GM12878 (cell line): ENCODE measurements at regions not wholly inside any gene's neighbourhood (a gene's known extent, or its start where the extent isn't known, plus 50 kb on each side); places are given as distances from the start of the nearest gene placed in this dataset.

Experiments
- ATAC-seq: fragments of 200-7000 bp; cut with Tn5 transposase; 3 replicates; pipeline ENCODE4 v1.9.1; 2020; ENCODE audit warnings: mild to moderate bottlenecking, moderate library complexity
- BruUV-seq: library from RNA; stranded (reverse); fragments of 400-500 nt; replicated peaks from 2 replicates; lab custom pipeline; 2021; lab: Mats Ljungman, UMichigan
- CTCF ChIA-PET: fragments of 300-600 bp; sonication (Branson Sonifier 250); formaldehyde crosslinking; extraction: SDS; loops from one replicate; lab custom pipeline; 2021; ENCODE audit warnings: inconsistent platforms; lab: Yijun Ruan, JAX
- POLR2A ChIA-PET: fragments of 350-600 bp; formaldehyde crosslinking; extraction: SDS; loops from one replicate; lab custom pipeline; 2021; ENCODE audit warnings: inconsistent platforms; lab: Charles Lee
- RAD21 ChIA-PET: fragments of 300-600 bp; sonication (Branson Sonifier 250); formaldehyde crosslinking; loops from one replicate; lab custom pipeline; 2023; ENCODE audit warnings: antibody characterized with exemption; ENCODE audit not compliant: unreplicated experiment; lab: Charles Lee
- SMC1A ChIA-PET: fragments of 300-600 bp; sonication (Branson Sonifier 250); formaldehyde crosslinking; loops from one replicate; lab custom pipeline; 2023; ENCODE audit not compliant: unreplicated experiment, uncharacterized antibody; lab: Charles Lee
- DNase-seq: peaks from one replicate; pipeline ENCODE4 v3.0.0-alpha.2; 2011; ENCODE audit warnings: low read depth, low spot score
- FAIRE-seq: peaks from 3 replicates; lab custom pipeline; 2011; peaks lifted over from hg19 to GRCh38; lab: Jason Lieb, UNC
- H2AFZ ChIP-seq: 2 replicates; pipeline ENCODE4 v1.6.0; 2011; ENCODE audit warnings: low read depth, low read length, control low read depth; ENCODE audit not compliant: control insufficient read depth
- H3K27ac ChIP-seq: 2 replicates; pipeline ENCODE4 v1.5.1; 2011; ENCODE audit warnings: control low read depth; ENCODE audit not compliant: control insufficient read depth, insufficient read depth
- H3K27me3 ChIP-seq, 2 experiments: replicated peaks in 1 of 2; 2 replicates each; pipeline versions ENCODE4 v1.6.0 to v1.6.1; 2011; ENCODE audit warnings: low read length in 1 of 2; ENCODE audit not compliant: control insufficient read depth in 2 of 2, insufficient read depth in 2 of 2
- H3K36me3 ChIP-seq, 2 experiments: 2 replicates each; pipeline ENCODE4 v1.5.1; 2011; ENCODE audit warnings: low read length in 1 of 2; ENCODE audit not compliant: control insufficient read depth in 2 of 2, insufficient read depth in 2 of 2
- H3K4me1 ChIP-seq: 2 replicates; pipeline ENCODE4 v1.6.1; 2011; ENCODE audit warnings: mild to moderate bottlenecking, low read length, moderate library complexity, mixed read lengths; ENCODE audit not compliant: control insufficient read depth, insufficient read depth
- H3K4me2 ChIP-seq: 2 replicates; pipeline ENCODE4 v1.6.0; 2011; ENCODE audit warnings: control low read depth; ENCODE audit not compliant: control insufficient read depth, insufficient read depth
- H3K4me3 ChIP-seq: fragments of 200-600 bp; sonication (generic); 2 replicates; pipeline ENCODE4 v1.5.1; 2016
- H3K79me2 ChIP-seq: 2 replicates; pipeline ENCODE4 v1.6.0; 2011; ENCODE audit warnings: low read length; ENCODE audit not compliant: control insufficient read depth, insufficient read depth
- H3K9ac ChIP-seq: 2 replicates; pipeline ENCODE4 v1.8.0; 2011; ENCODE audit warnings: low read length, control low read depth, mixed read lengths; ENCODE audit not compliant: control insufficient read depth, insufficient read depth
- H3K9me3 ChIP-seq: replicated peaks from 3 replicates; pipeline ENCODE4 v1.5.1; 2011; ENCODE audit warnings: mild to moderate bottlenecking, low read length; ENCODE audit not compliant: control insufficient read depth, insufficient read depth
- H4K20me1 ChIP-seq: 2 replicates; pipeline ENCODE4 v1.6.0; 2011; ENCODE audit not compliant: control insufficient read depth, insufficient read depth
- ASH2L ChIP-seq: fragments of 300-600, 200-600 bp; sonication (generic); IDR thresholded peaks from 2 replicates; pipeline ENCODE4 v1.6.1; 2017; ENCODE audit warnings: low read depth, mild to moderate bottlenecking, borderline replicate concordance
- BCL11A ChIP-seq: IDR thresholded peaks from 2 replicates; pipeline ENCODE4 v1.6.1; 2011; ENCODE audit warnings: low read depth, low read length
- CHD1 ChIP-seq: IDR thresholded peaks from 2 replicates; pipeline ENCODE4 v1.6.1; 2012; ENCODE audit warnings: low read depth, low read length, improper control_type of control experiment
- MEF2B ChIP-seq: fragments of 450-650 bp; IDR thresholded peaks from 2 replicates; pipeline ENCODE4 v1.6.1; 2018; ENCODE audit warnings: mild to moderate bottlenecking, moderate library complexity; ENCODE audit not compliant: partially characterized antibody, poor library complexity, severe bottlenecking
- SUZ12 ChIP-seq: fragments of 200-600 bp; sonication (generic); IDR thresholded peaks from one replicate; pipeline ENCODE4 v1.6.1; 2018; ENCODE audit warnings: antibody characterized with exemption, mild to moderate bottlenecking; ENCODE audit not compliant: unreplicated experiment
- TAF1 ChIP-seq: IDR thresholded peaks from 2 replicates; pipeline ENCODE4 v1.6.1; 2011; ENCODE audit warnings: mild to moderate bottlenecking, low read depth, low read length, borderline replicate concordance
- TCF3 ChIP-seq: IDR thresholded peaks from 2 replicates; pipeline ENCODE4 v1.6.1; 2012; ENCODE audit warnings: low read depth, mild to moderate bottlenecking, low read length, borderline replicate concordance; ENCODE audit not compliant: insufficient read depth
- TCF7 ChIP-seq: IDR thresholded peaks from 2 replicates; pipeline ENCODE4 v1.6.1; 2014; ENCODE audit warnings: antibody characterized with exemption, borderline replicate concordance
- ZBED1 ChIP-seq: IDR thresholded peaks from 2 replicates; pipeline ENCODE4 v1.6.1; 2016; ENCODE audit warnings: borderline replicate concordance
- WGBS: methylation state at CpG from one replicate; pipeline ENCODE4 v1.1.6; 2016; ENCODE audit warnings: low lambda C conversion rate; ENCODE audit not compliant: insufficient replicate concordance, insufficient coverage; ENCODE audit errors: missing lambda C conversion rate; 5-methylcytosine and 5-hydroxymethylcytosine counted together
- in situ Hi-C: fragments of 300-500 bp; cut with MboI; formaldehyde crosslinking; loops from 9 replicates; pipeline ENCODE4 v1.14.3; 2018; ENCODE audit warnings: mixed read lengths
- intact Hi-C: fragments of 100-400 bp; cut with micrococcal nuclease; formaldehyde crosslinking; loops from one replicate; pipeline ENCODE4 v1.14.2; 2022; ENCODE audit not compliant: unreplicated experiment
- TF ChIP-seq, protein P1 (sequence below): fragments of 450-650 bp; IDR thresholded peaks from 2 replicates; pipeline ENCODE4 v1.6.1; 2018; ENCODE audit warnings: mild to moderate bottlenecking, low read depth, moderate library complexity; ENCODE audit not compliant: partially characterized antibody
- TF ChIP-seq, protein P2 (sequence below): IDR thresholded peaks from 2 replicates; pipeline ENCODE4 v1.6.1; 2012; ENCODE audit warnings: improper control_type of control experiment, low read depth, low read length; ENCODE audit not compliant: insufficient replicate concordance
- TF ChIP-seq, protein P3 (sequence below): IDR thresholded peaks from 2 replicates; pipeline ENCODE4 v1.6.1; 2012; ENCODE audit warnings: low read depth, low read length, improper control_type of control experiment
- TF ChIP-seq, protein P4 (sequence below): fragments of 450-650 bp; IDR thresholded peaks from 2 replicates; pipeline ENCODE4 v1.6.1; 2014; ENCODE audit warnings: mild to moderate bottlenecking

DNA sequence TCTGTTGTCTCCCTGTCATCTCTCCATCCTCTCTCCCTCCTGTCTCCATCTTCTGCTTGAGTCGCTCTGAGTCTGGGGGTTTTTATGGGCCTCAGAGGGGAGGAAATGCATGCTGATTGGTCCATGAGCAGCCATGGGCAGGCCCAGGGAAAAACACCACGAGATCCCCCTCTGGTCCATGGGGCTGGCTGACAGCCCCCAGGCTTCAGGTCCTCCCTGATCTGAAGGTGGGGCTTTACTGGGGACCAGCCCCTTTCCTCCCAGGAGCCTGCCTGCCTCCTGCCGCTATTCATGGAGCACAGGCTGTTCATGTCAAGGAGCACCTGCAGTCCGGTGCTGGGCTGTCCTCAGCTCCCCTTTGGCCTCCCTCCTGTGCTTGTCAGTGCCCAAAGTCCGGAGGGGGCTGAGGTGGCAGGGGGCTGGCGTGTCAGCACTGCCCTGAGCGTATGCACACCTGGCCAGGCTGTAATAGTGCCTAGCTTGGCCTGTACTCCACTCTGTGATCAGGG, 59.6 kb upstream of the DLX2 start:
- no peaks in the 10 kb centered on the region for H3K36me3 ChIP-seq
- DNase-seq (no peak), FAIRE-seq (no peak), ATAC-seq (no peak)
- no peaks in the 10 kb centered on the region; a peak in 2 of 4 replicates for H3K27me3 ChIP-seq
- in situ Hi-C loops, result no loop called here
- ChIA-PET POLR2A (no interaction called here), SMC1A (no interaction called here), CTCF (no interaction called here), RAD21 (no interaction called here)
- BruUV-seq, result no TSS peak
- H3K9ac ChIP-seq, result no peak overlapping the region
- H3K27ac ChIP-seq, result no peak overlapping the region
- intact Hi-C loops, result no loop called here
- H3K4me1 ChIP-seq, result no peaks in the 10 kb centered on the region
- H2AFZ ChIP-seq, result no peak overlapping the region
- no peaks in the 10 kb centered on the region for H3K9me3 ChIP-seq
- WGBS, result 22% methylated on average over 7 of the region's 7 CpGs
- H3K79me2 ChIP-seq, result no peaks in the 10 kb centered on the region
- H4K20me1 ChIP-seq, result no peaks in the 10 kb centered on the region
- no peak overlapping the region for H3K4me3 ChIP-seq
- no peak overlapping the region for H3K4me2 ChIP-seq
- TF ChIP-seq MEF2B, result no peak
- TF ChIP-seq SUZ12, result no peak
- no peak for TF ChIP-seq TCF7
- TF ChIP-seq CHD1, result no peak
- no peak for TF ChIP-seq ASH2L
- TF ChIP-seq, protein P1, sequence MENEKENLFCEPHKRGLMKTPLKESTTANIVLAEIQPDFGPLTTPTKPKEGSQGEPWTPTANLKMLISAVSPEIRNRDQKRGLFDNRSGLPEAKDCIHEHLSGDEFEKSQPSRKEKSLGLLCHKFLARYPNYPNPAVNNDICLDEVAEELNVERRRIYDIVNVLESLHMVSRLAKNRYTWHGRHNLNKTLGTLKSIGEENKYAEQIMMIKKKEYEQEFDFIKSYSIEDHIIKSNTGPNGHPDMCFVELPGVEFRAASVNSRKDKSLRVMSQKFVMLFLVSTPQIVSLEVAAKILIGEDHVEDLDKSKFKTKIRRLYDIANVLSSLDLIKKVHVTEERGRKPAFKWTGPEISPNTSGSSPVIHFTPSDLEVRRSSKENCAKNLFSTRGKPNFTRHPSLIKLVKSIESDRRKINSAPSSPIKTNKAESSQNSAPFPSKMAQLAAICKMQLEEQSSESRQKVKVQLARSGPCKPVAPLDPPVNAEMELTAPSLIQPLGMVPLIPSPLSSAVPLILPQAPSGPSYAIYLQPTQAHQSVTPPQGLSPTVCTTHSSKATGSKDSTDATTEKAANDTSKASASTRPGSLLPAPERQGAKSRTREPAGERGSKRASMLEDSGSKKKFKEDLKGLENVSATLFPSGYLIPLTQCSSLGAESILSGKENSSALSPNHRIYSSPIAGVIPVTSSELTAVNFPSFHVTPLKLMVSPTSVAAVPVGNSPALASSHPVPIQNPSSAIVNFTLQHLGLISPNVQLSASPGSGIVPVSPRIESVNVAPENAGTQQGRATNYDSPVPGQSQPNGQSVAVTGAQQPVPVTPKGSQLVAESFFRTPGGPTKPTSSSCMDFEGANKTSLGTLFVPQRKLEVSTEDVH, result no peak
- TF ChIP-seq, protein P2, sequence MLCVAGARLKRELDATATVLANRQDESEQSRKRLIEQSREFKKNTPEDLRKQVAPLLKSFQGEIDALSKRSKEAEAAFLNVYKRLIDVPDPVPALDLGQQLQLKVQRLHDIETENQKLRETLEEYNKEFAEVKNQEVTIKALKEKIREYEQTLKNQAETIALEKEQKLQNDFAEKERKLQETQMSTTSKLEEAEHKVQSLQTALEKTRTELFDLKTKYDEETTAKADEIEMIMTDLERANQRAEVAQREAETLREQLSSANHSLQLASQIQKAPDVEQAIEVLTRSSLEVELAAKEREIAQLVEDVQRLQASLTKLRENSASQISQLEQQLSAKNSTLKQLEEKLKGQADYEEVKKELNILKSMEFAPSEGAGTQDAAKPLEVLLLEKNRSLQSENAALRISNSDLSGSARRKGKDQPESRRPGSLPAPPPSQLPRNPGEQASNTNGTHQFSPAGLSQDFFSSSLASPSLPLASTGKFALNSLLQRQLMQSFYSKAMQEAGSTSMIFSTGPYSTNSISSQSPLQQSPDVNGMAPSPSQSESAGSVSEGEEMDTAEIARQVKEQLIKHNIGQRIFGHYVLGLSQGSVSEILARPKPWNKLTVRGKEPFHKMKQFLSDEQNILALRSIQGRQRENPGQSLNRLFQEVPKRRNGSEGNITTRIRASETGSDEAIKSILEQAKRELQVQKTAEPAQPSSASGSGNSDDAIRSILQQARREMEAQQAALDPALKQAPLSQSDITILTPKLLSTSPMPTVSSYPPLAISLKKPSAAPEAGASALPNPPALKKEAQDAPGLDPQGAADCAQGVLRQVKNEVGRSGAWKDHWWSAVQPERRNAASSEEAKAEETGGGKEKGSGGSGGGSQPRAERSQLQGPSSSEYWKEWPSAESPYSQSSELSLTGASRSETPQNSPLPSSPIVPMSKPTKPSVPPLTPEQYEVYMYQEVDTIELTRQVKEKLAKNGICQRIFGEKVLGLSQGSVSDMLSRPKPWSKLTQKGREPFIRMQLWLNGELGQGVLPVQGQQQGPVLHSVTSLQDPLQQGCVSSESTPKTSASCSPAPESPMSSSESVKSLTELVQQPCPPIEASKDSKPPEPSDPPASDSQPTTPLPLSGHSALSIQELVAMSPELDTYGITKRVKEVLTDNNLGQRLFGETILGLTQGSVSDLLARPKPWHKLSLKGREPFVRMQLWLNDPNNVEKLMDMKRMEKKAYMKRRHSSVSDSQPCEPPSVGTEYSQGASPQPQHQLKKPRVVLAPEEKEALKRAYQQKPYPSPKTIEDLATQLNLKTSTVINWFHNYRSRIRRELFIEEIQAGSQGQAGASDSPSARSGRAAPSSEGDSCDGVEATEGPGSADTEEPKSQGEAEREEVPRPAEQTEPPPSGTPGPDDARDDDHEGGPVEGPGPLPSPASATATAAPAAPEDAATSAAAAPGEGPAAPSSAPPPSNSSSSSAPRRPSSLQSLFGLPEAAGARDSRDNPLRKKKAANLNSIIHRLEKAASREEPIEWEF, result no peak
- TF ChIP-seq BCL11A, result no peak
- no peak for TF ChIP-seq ZBED1
- TF ChIP-seq TCF3, result no peak
- TF ChIP-seq, protein P3, sequence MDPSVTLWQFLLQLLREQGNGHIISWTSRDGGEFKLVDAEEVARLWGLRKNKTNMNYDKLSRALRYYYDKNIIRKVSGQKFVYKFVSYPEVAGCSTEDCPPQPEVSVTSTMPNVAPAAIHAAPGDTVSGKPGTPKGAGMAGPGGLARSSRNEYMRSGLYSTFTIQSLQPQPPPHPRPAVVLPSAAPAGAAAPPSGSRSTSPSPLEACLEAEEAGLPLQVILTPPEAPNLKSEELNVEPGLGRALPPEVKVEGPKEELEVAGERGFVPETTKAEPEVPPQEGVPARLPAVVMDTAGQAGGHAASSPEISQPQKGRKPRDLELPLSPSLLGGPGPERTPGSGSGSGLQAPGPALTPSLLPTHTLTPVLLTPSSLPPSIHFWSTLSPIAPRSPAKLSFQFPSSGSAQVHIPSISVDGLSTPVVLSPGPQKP, result no peak
- TF ChIP-seq TAF1, result no peak
- TF ChIP-seq, protein P4, sequence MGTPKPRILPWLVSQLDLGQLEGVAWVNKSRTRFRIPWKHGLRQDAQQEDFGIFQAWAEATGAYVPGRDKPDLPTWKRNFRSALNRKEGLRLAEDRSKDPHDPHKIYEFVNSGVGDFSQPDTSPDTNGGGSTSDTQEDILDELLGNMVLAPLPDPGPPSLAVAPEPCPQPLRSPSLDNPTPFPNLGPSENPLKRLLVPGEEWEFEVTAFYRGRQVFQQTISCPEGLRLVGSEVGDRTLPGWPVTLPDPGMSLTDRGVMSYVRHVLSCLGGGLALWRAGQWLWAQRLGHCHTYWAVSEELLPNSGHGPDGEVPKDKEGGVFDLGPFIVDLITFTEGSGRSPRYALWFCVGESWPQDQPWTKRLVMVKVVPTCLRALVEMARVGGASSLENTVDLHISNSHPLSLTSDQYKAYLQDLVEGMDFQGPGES, result no peak
